ENCODE measurements at regions not wholly inside any gene's neighbourhood (a gene's known extent, or its start where the extent isn't known, plus 50 kb on each side); places are given as distances from the start of the nearest gene placed in this dataset.

- TF ChIP-seq CTCF (IDR thresholded peaks at IDR 0.05) (no peak), POLR2AphosphoS5 (IDR thresholded peaks at IDR 0.05; ENCODE audit: insufficient read depth in 1 of 2, low read depth in 1 of 2) (no peak), POLR2A (IDR thresholded peaks at IDR 0.05) (no peak)
Measured at GRCh38 chr13:34577051-34577450, 365.0 kb upstream of the NBEA start.

Measured in vagina (tissue), 2 donors.